ENCODE measurements at regions not wholly inside any gene's neighbourhood (a gene's known extent, or its start where the extent isn't known, plus 50 kb on each side); places are given as distances from the start of the nearest gene placed in this dataset.

- ATAC-seq, result no peak
- Histone ChIP-seq H3K27me3 (no peaks in the 10 kb centered on the region), H3K36me3 (no peaks in the 10 kb centered on the region), H3K27ac (no peak overlapping the region), H3K9me3 (no peaks in the 10 kb centered on the region), H3K4me3 (no peak overlapping the region), H3K4me1 (no peaks in the 10 kb centered on the region)
- no peak for TF ChIP-seq POLR2AphosphoS5 (IDR thresholded peaks at IDR 0.05)
- TF ChIP-seq POLR2A (IDR thresholded peaks at IDR 0.05), result no peak
- TF ChIP-seq CTCF (IDR thresholded peaks at IDR 0.05), result no peak
- no peak for TF ChIP-seq EP300 (IDR thresholded peaks at IDR 0.05)
- 75 to 90% methylated on average over 1 to 2 of the region's 2 CpGs for WGBS, 2 donors (ENCODE audit: low coverage in 1 of 2)
These were observed 165.1 kb downstream of the GXYLT1 start for GRCh38 chr12:41979574-41979973.

GRCh38 chr12:41972598-41972997, 172.1 kb downstream of the GXYLT1 start:
- no peak overlapping the region for H3K4me3 ChIP-seq
- no peak overlapping the region for H3K27ac ChIP-seq
- no peak for TF ChIP-seq POLR2AphosphoS5 (IDR thresholded peaks at IDR 0.05)
- 72 to 77% methylated on average over 2 of the region's 2 CpGs for WGBS, 2 donors (ENCODE audit: low coverage in 1 of 2)
- H3K36me3 ChIP-seq, result no peaks in the 10 kb centered on the region
- H3K27me3 ChIP-seq, result no peaks in the 10 kb centered on the region
- H3K4me1 ChIP-seq, result peaks cover 0 to 13% (median 4%) of the 10 kb centered on the region in 3 donors
- H3K9me3 ChIP-seq, result no peaks in the 10 kb centered on the region
- ATAC-seq, result no peak

GRCh38 chr12:41972196-41972595, 172.5 kb downstream of the GXYLT1 start:
- H3K4me3 ChIP-seq, result no peak overlapping the region
- TF ChIP-seq POLR2A (IDR thresholded peaks at IDR 0.05) (no peak), POLR2AphosphoS5 (IDR thresholded peaks at IDR 0.05) (no peak), EP300 (IDR thresholded peaks at IDR 0.05) (no peak), CTCF (IDR thresholded peaks at IDR 0.05) (no peak)
- H3K4me1 ChIP-seq, result peaks cover 0 to 15% (median 4%) of the 10 kb centered on the region in 3 donors
- no peak for ATAC-seq
- H3K36me3 ChIP-seq, result no peaks in the 10 kb centered on the region
- no peak overlapping the region for H3K27ac ChIP-seq
- 52 to 56% methylated on average over 2 to 3 of the region's 3 CpGs for WGBS, 2 donors (ENCODE audit: low coverage in 1 of 2)
- H3K9me3 ChIP-seq, result no peaks in the 10 kb centered on the region
- no peaks in the 10 kb centered on the region for H3K27me3 ChIP-seq

- no peaks in the 10 kb centered on the region for H3K36me3 ChIP-seq
- no peaks in the 10 kb centered on the region for H3K9me3 ChIP-seq
- TF ChIP-seq POLR2A (IDR thresholded peaks at IDR 0.05) (no peak), POLR2AphosphoS5 (IDR thresholded peaks at IDR 0.05) (no peak), CTCF (IDR thresholded peaks at IDR 0.05) (no peak), EP300 (IDR thresholded peaks at IDR 0.05) (no peak)
- peaks cover 0 to 15% (median 4%) of the 10 kb centered on the region in 3 donors for H3K4me1 ChIP-seq
- H3K4me3 ChIP-seq, result no peak overlapping the region
- H3K27me3 ChIP-seq, result no peaks in the 10 kb centered on the region
- WGBS, 2 donors (ENCODE audit: low coverage in 1 of 2), result 86% methylated on average over 2 of the region's 2 CpGs; no CpG with 5 or more reads in 1 of the 2 donors
- no peak overlapping the region for H3K27ac ChIP-seq
- ATAC-seq, result no peak
These were observed 173.9 kb downstream of the GXYLT1 start for GRCh38 chr12:41970744-41971143.

- H3K4me3 ChIP-seq, result no peak overlapping the region
- ATAC-seq, result no peak
These were observed 176.1 kb downstream of the GXYLT1 start for GRCh38 chr12:41968599-41968998.

More at GRCh38 chr12:41968599-41968998, 176.1 kb downstream of the GXYLT1 start:
- Histone ChIP-seq H3K27me3 (no peaks in the 10 kb centered on the region), H3K4me1 (peaks cover 0 to 15% (median 4%) of the 10 kb centered on the region in 3 donors), H3K36me3 (no peaks in the 10 kb centered on the region), H3K27ac (no peak overlapping the region), H3K9me3 (no peaks in the 10 kb centered on the region)
- TF ChIP-seq POLR2AphosphoS5 (IDR thresholded peaks at IDR 0.05) (no peak), EP300 (IDR thresholded peaks at IDR 0.05) (no peak), POLR2A (IDR thresholded peaks at IDR 0.05) (no peak), CTCF (IDR thresholded peaks at IDR 0.05) (no peak)

Measured in gastroesophageal sphincter (tissue), 4 donors.